ENCODE measurements at regions not wholly inside any gene's neighbourhood (a gene's known extent, or its start where the extent isn't known, plus 50 kb on each side); places are given as distances from the start of the nearest gene placed in this dataset.

GRCh38 chr3:94607778-94608177, 544.9 kb downstream of the NSUN3 start:
- Mint-ChIP-seq H3K27me3 (no peaks in the 10 kb centered on the region), H3K4me1 (ENCODE audit: low read depth) (no peaks in the 10 kb centered on the region), H3K36me3 (ENCODE audit: insufficient read depth) (no peaks in the 10 kb centered on the region), H3K27ac (no peak overlapping the region), H3K4me3 (ENCODE audit: low read depth) (no peak overlapping the region), H3K9me3 (ENCODE audit: low read depth) (no peaks in the 10 kb centered on the region)
- no peak for DNase-seq (ENCODE audit: low spot score, unreplicated experiment)
- TF ChIP-seq, protein P1, sequence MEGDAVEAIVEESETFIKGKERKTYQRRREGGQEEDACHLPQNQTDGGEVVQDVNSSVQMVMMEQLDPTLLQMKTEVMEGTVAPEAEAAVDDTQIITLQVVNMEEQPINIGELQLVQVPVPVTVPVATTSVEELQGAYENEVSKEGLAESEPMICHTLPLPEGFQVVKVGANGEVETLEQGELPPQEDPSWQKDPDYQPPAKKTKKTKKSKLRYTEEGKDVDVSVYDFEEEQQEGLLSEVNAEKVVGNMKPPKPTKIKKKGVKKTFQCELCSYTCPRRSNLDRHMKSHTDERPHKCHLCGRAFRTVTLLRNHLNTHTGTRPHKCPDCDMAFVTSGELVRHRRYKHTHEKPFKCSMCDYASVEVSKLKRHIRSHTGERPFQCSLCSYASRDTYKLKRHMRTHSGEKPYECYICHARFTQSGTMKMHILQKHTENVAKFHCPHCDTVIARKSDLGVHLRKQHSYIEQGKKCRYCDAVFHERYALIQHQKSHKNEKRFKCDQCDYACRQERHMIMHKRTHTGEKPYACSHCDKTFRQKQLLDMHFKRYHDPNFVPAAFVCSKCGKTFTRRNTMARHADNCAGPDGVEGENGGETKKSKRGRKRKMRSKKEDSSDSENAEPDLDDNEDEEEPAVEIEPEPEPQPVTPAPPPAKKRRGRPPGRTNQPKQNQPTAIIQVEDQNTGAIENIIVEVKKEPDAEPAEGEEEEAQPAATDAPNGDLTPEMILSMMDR (IDR thresholded peaks at IDR 0.05; ENCODE audit: unreplicated experiment) = no peak

DNA sequence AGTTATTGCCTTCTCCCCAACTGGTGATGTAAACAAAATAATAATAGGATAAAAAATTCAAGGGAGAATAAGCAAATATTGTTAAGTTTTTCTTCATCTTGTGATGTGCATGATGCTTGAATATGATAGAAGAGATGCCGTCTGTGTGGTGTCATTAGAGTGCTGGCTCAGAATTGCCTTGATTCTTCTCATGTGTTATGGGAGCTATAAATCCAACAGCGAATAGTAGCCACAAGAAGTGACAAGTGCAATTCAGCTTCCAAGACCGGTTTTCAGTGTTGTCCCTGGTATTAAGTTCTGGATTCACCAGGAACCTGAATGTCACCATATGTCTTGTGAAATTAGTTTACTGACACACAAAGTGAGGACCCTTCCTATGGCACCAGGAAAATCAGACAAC, 547.0 kb downstream of the NSUN3 start:
- DNase-seq (ENCODE audit: low spot score, unreplicated experiment) = no peak
- Mint-ChIP-seq H3K4me3 (ENCODE audit: low read depth) (no peak overlapping the region), H3K36me3 (ENCODE audit: insufficient read depth) (no peaks in the 10 kb centered on the region), H3K27me3 (no peaks in the 10 kb centered on the region), H3K27ac (no peak overlapping the region), H3K4me1 (ENCODE audit: low read depth) (no peaks in the 10 kb centered on the region), H3K9me3 (ENCODE audit: low read depth) (no peaks in the 10 kb centered on the region)
- TF ChIP-seq, protein P1 (IDR thresholded peaks at IDR 0.05; ENCODE audit: unreplicated experiment) = no peak

GRCh38 chr3:94611596-94611995, 548.7 kb downstream of the NSUN3 start:
- DNase-seq (ENCODE audit: low spot score, unreplicated experiment) = no peak
- Mint-ChIP-seq H3K4me3 (ENCODE audit: low read depth) (no peak overlapping the region), H3K27me3 (no peaks in the 10 kb centered on the region), H3K27ac (no peak overlapping the region), H3K9me3 (ENCODE audit: low read depth) (no peaks in the 10 kb centered on the region), H3K36me3 (ENCODE audit: insufficient read depth) (no peaks in the 10 kb centered on the region), H3K4me1 (ENCODE audit: low read depth) (no peaks in the 10 kb centered on the region)
- TF ChIP-seq, protein P1 (IDR thresholded peaks at IDR 0.05; ENCODE audit: unreplicated experiment) = no peak

DNA sequence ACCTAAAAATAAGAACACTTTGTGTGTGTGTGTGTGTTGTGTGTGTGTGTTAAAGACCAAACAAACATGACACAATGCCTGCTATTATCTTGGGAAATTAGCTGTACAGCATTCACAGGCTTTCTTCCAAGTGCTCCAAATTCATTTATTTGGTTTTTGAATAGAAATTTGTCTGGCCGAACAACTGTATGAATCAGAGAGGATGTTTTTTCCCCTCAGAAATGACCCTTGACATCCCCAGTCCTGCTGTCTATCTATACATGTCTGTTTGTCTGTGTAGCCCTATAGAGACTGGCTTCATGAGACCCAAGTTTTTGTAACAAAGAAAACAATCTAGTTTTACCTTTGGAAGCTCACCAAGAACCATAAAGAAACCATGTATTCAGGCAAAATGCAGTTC, 549.8 kb downstream of the NSUN3 start:
- TF ChIP-seq, protein P1 (IDR thresholded peaks at IDR 0.05; ENCODE audit: unreplicated experiment) = no peak
- H3K9me3 Mint-ChIP-seq (ENCODE audit: low read depth) = no peaks in the 10 kb centered on the region
- DNase-seq (ENCODE audit: low spot score, unreplicated experiment) = no peak
- H3K4me3 Mint-ChIP-seq (ENCODE audit: low read depth) = no peak overlapping the region
- no peak overlapping the region for H3K27ac Mint-ChIP-seq
- no peaks in the 10 kb centered on the region for H3K4me1 Mint-ChIP-seq (ENCODE audit: low read depth)
- no peaks in the 10 kb centered on the region for H3K27me3 Mint-ChIP-seq
- H3K36me3 Mint-ChIP-seq (ENCODE audit: insufficient read depth) = no peaks in the 10 kb centered on the region

- no peak for DNase-seq (ENCODE audit: low spot score, unreplicated experiment)
- no peak overlapping the region for H3K4me3 Mint-ChIP-seq (ENCODE audit: low read depth)
- no peak overlapping the region for H3K27ac Mint-ChIP-seq
- TF ChIP-seq, protein P1 (IDR thresholded peaks at IDR 0.05; ENCODE audit: unreplicated experiment) = no peak
- H3K9me3 Mint-ChIP-seq (ENCODE audit: low read depth) = no peaks in the 10 kb centered on the region
- no peaks in the 10 kb centered on the region for H3K27me3 Mint-ChIP-seq
- H3K4me1 Mint-ChIP-seq (ENCODE audit: low read depth) = no peaks in the 10 kb centered on the region
- no peaks in the 10 kb centered on the region for H3K36me3 Mint-ChIP-seq (ENCODE audit: insufficient read depth)
Measured at GRCh38 chr3:94614192-94614591, 551.3 kb downstream of the NSUN3 start.

Measured in progenitor cell of endocrine pancreas (in vitro differentiated cells).